ENCODE measurements at regions not wholly inside any gene's neighbourhood (a gene's known extent, or its start where the extent isn't known, plus 50 kb on each side); places are given as distances from the start of the nearest gene placed in this dataset.

- TF ChIP-seq CTCF (IDR thresholded peaks at IDR 0.05) = no peak
- TF ChIP-seq CBX8 (IDR thresholded peaks at IDR 0.05) = no peak
- no peak for TF ChIP-seq NPAS2 (CRISPR knock-in tag; IDR thresholded peaks at IDR 0.05; ENCODE audit: borderline replicate concordance)
- no peak for TF ChIP-seq POLR2A (IDR thresholded peaks at IDR 0.05; ENCODE audit: low read length)
- no peak for TF ChIP-seq RNF2 (IDR thresholded peaks at IDR 0.05; ENCODE audit: borderline replicate concordance, low read depth)
- TF ChIP-seq JUN (IDR thresholded peaks at IDR 0.05) = no peak
- TF ChIP-seq BCL3 (IDR thresholded peaks at IDR 0.05) = no peak
- TF ChIP-seq USF2 (IDR thresholded peaks at IDR 0.05) = no peak
- TF ChIP-seq HOXB5 (CRISPR knock-in tag; IDR thresholded peaks at IDR 0.05) = no peak
These were observed 1315.1 kb downstream of the SUCLG1 start for GRCh38 chr2:83143946-83144345.
